ENCODE measurements at regions not wholly inside any gene's neighbourhood (a gene's known extent, or its start where the extent isn't known, plus 50 kb on each side); places are given as distances from the start of the nearest gene placed in this dataset.

DNA sequence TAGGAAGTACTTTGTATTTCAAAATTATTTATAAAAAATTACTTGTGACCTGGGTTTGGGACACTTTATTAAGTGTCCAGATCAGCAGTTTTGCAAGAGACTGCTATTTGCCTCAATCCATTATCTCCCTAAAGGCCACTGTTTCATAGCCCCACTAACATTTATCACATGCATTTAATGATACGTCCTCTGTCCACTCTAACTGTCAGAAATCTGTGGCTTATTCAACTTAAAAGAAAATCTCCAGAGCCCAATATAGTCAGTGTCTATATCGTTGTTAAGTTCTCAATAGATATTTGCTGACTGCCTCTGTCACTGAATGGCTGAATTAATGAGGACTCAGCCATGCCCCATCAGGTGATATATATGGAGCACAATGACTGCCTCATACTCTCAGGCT lies 553.9 kb upstream of the POM121L12 start:
- intact Hi-C loops (cut with micrococcal nuclease; ENCODE audit: unreplicated experiment), result no loop called here
- Histone ChIP-seq H3K4me1 (no peaks in the 10 kb centered on the region), H3K9me3 (0 out of 2 replicates have a peak, but pooled peaks cover 3% of the 10 kb centered on the region), H3K36me3 (ENCODE audit: control insufficient read depth, insufficient read depth, low read length) (no peaks in the 10 kb centered on the region), H3K4me3 (ENCODE audit: low read depth, low read length) (no peak overlapping the region), H3K27me3 (replicated peaks; ENCODE audit: control insufficient read depth, insufficient read depth, low read length) (no peaks in the 10 kb centered on the region)
- ChIA-PET CTCF (no interaction called here), POLR2A (no interaction called here)
- H3K4me3 Mint-ChIP-seq (ENCODE audit: unreplicated experiment), result no peak overlapping the region
- no peaks in the 10 kb centered on the region for H3K4me1 Mint-ChIP-seq (ENCODE audit: low read depth, unreplicated experiment)
- no peak for DNase-seq
- no peak overlapping the region for H3K27ac Mint-ChIP-seq (ENCODE audit: unreplicated experiment)
- H3K9me3 Mint-ChIP-seq (ENCODE audit: unreplicated experiment), result no peaks in the 10 kb centered on the region
- TF ChIP-seq, protein P1, sequence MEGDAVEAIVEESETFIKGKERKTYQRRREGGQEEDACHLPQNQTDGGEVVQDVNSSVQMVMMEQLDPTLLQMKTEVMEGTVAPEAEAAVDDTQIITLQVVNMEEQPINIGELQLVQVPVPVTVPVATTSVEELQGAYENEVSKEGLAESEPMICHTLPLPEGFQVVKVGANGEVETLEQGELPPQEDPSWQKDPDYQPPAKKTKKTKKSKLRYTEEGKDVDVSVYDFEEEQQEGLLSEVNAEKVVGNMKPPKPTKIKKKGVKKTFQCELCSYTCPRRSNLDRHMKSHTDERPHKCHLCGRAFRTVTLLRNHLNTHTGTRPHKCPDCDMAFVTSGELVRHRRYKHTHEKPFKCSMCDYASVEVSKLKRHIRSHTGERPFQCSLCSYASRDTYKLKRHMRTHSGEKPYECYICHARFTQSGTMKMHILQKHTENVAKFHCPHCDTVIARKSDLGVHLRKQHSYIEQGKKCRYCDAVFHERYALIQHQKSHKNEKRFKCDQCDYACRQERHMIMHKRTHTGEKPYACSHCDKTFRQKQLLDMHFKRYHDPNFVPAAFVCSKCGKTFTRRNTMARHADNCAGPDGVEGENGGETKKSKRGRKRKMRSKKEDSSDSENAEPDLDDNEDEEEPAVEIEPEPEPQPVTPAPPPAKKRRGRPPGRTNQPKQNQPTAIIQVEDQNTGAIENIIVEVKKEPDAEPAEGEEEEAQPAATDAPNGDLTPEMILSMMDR (IDR thresholded peaks at IDR 0.05; ENCODE audit: insufficient read depth in 1 of 2, low read depth in 1 of 2, low read length in 1 of 2, severe bottlenecking in 1 of 2, unreplicated experiment in 1 of 2), result no peak
- no TSS peak for BruUV-seq (replicated peaks)
- no peaks in the 10 kb centered on the region for H3K36me3 Mint-ChIP-seq (ENCODE audit: insufficient read depth, unreplicated experiment)
- H3K27me3 Mint-ChIP-seq (ENCODE audit: insufficient read depth, unreplicated experiment), result no peaks in the 10 kb centered on the region

DNA sequence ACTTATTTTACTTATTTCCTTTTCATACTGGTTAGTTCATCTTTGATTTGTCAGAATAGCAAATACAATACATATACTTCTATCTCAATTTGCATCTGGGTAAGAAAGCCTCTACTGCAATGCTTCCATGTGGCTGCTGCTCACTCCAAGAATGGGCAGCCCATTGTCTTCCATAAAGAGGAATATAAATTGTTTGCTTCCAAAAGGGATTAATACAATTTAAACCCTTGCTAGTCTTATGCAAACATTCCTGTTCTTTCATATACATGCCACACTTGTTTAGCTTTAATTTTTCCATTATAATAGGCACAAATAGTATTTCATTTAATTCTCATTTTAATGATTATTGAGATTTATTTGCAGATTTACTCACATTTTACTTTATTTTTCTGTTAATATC lies 555.4 kb upstream of the POM121L12 start:
- Histone ChIP-seq H3K36me3 (ENCODE audit: control insufficient read depth, insufficient read depth, low read length) (no peaks in the 10 kb centered on the region), H3K4me3 (ENCODE audit: low read depth, low read length) (no peak overlapping the region), H3K4me1 (no peaks in the 10 kb centered on the region), H3K9me3 (0 out of 2 replicates have a peak, but pooled peaks cover 3% of the 10 kb centered on the region), H3K27me3 (replicated peaks; ENCODE audit: control insufficient read depth, insufficient read depth, low read length) (no peaks in the 10 kb centered on the region)
- BruUV-seq (replicated peaks), result no TSS peak
- ChIA-PET CTCF (no interaction called here), POLR2A (no interaction called here)
- DNase-seq, result no peak
- Mint-ChIP-seq H3K9me3 (ENCODE audit: unreplicated experiment) (no peaks in the 10 kb centered on the region), H3K27me3 (ENCODE audit: insufficient read depth, unreplicated experiment) (no peaks in the 10 kb centered on the region), H3K4me3 (ENCODE audit: unreplicated experiment) (no peak overlapping the region), H3K4me1 (ENCODE audit: low read depth, unreplicated experiment) (no peaks in the 10 kb centered on the region), H3K36me3 (ENCODE audit: insufficient read depth, unreplicated experiment) (no peaks in the 10 kb centered on the region), H3K27ac (ENCODE audit: unreplicated experiment) (no peak overlapping the region)
- TF ChIP-seq, protein P1 (IDR thresholded peaks at IDR 0.05; ENCODE audit: insufficient read depth in 1 of 2, low read depth in 1 of 2, low read length in 1 of 2, severe bottlenecking in 1 of 2, unreplicated experiment in 1 of 2), result no peak
- intact Hi-C loops (cut with micrococcal nuclease; ENCODE audit: unreplicated experiment), result no loop called here

DNA sequence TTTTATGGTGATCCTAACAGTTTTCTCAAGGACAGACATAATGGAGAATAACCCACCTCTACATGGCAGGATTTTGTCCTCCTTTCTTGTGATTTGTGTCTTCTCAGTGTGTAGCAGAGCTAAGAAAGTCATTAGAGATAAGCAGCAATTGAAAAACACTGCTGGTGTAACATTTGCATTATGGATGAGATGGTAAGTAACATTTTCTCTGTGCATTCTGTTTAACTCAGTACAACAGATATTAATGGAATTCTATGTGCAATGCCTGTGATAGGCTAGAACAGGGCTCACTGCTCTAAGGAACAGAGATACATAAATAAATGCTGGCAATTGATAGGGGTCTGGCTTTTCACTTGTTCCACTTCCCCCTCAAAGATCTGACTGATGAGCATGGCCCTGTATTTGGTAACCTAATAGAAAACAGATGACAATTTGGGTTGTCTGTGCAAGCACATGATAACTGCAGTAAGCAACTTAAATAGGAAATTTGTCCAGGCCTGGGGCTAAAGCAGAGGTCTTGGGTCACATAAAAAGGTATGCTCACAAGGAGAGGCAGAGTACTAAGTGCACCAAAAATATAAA lies 560.3 kb upstream of the POM121L12 start:
- intact Hi-C loops (cut with micrococcal nuclease; ENCODE audit: unreplicated experiment), result no loop called here
- Histone ChIP-seq H3K27me3 (replicated peaks; ENCODE audit: control insufficient read depth, insufficient read depth, low read length) (no peaks in the 10 kb centered on the region), H3K9me3 (no peaks in the 10 kb centered on the region), H3K4me1 (no peaks in the 10 kb centered on the region), H3K36me3 (ENCODE audit: control insufficient read depth, insufficient read depth, low read length) (no peaks in the 10 kb centered on the region), H3K4me3 (ENCODE audit: low read depth, low read length) (no peak overlapping the region)
- Mint-ChIP-seq H3K4me1 (ENCODE audit: low read depth, unreplicated experiment) (no peaks in the 10 kb centered on the region), H3K36me3 (ENCODE audit: insufficient read depth, unreplicated experiment) (no peaks in the 10 kb centered on the region), H3K4me3 (ENCODE audit: unreplicated experiment) (no peak overlapping the region), H3K27ac (ENCODE audit: unreplicated experiment) (no peak overlapping the region), H3K9me3 (ENCODE audit: unreplicated experiment) (no peaks in the 10 kb centered on the region), H3K27me3 (ENCODE audit: insufficient read depth, unreplicated experiment) (peaks cover 7% of the 10 kb centered on the region)
- no peak for DNase-seq
- TF ChIP-seq, protein P1 (IDR thresholded peaks at IDR 0.05; ENCODE audit: insufficient read depth in 1 of 2, low read depth in 1 of 2, low read length in 1 of 2, severe bottlenecking in 1 of 2, unreplicated experiment in 1 of 2), result no peak
- ChIA-PET CTCF (no interaction called here), POLR2A (no interaction called here)
- BruUV-seq (replicated peaks), result no TSS peak

Measured in Caco-2 (cell line).